Small intestine (tissue), 7 donors: ENCODE measurements at regions not wholly inside any gene's neighbourhood (a gene's known extent, or its start where the extent isn't known, plus 50 kb on each side); places are given as distances from the start of the nearest gene placed in this dataset.

Source experiments
- DNase-seq, 2 donors: peaks; one replicate each; pipeline versions ENCODE4 v3.0.0 to v3.0.0-alpha.2; 2013
- FAIRE-seq: peaks from 2 replicates; lab custom pipeline; 2012; peaks lifted over from hg19 to GRCh38; lab: Jason Lieb, UNC
- H3K27ac ChIP-seq, 3 donors: one replicate each; pipeline ENCODE4 v1.5.1; 2013; ENCODE audit warnings: low read length in 2 of 3, mild to moderate bottlenecking in 2 of 3, control low read depth in 1 of 3, inconsistent platforms in 1 of 3, low read depth in 1 of 3, moderate library complexity in 1 of 3
- H3K27me3 ChIP-seq, 3 donors: one replicate each; pipeline ENCODE4 v1.6.1; 2013; ENCODE audit warnings: low read length in 3 of 3, inconsistent platforms in 1 of 3; ENCODE audit not compliant: control insufficient read depth in 3 of 3, insufficient read depth in 3 of 3
- H3K36me3 ChIP-seq, 3 donors: one replicate each; pipeline ENCODE4 v1.6.1; 2013; ENCODE audit warnings: low read length in 3 of 3, inconsistent platforms in 1 of 3, low read depth in 1 of 3, mild to moderate bottlenecking in 1 of 3, moderate library complexity in 1 of 3; ENCODE audit not compliant: control insufficient read depth in 3 of 3, insufficient read depth in 2 of 3
- H3K4me1 ChIP-seq, 3 donors: one replicate each; pipeline ENCODE4 v1.6.1; 2013; ENCODE audit warnings: low read length in 2 of 3, inconsistent platforms in 1 of 3, low read depth in 1 of 3, mild to moderate bottlenecking in 1 of 3, moderate library complexity in 1 of 3; ENCODE audit not compliant: control insufficient read depth in 3 of 3, insufficient read depth in 2 of 3
- H3K4me3 ChIP-seq, 3 donors: one replicate each; pipeline ENCODE4 v1.5.1; 2013; ENCODE audit warnings: low read length in 3 of 3, control low read depth in 1 of 3, inconsistent platforms in 1 of 3, low read depth in 1 of 3, mild to moderate bottlenecking in 1 of 3, moderate library complexity in 1 of 3
- H3K9me3 ChIP-seq, 2 donors: one replicate each; pipeline ENCODE4 v1.6.1; 2013; ENCODE audit warnings: low read depth in 1 of 2, low read length in 1 of 2; ENCODE audit not compliant: control insufficient read depth in 2 of 2, insufficient read depth in 1 of 2
- WGBS, 3 donors: extraction: QIAGEN DNeasy Blood & Tissue Kit; methylation state at CpG; one replicate each; pipeline ENCODE4 v1.1.7; 2013; 5-methylcytosine and 5-hydroxymethylcytosine counted together
- donor health status: healthy with polysubstance abuse.
- donor health status: control.
- donor health status: control.
- donor health status: Bipolar disorder and iron deficiency.
- donor health status: healthy.

- H3K4me1 ChIP-seq, result no peaks in the 10 kb centered on the region
- 57 to 78% (median 72%) methylated on average over 2 of the region's 2 CpGs for WGBS, 3 donors
- DNase-seq (no peak), FAIRE-seq (no peak)
- H3K4me3 ChIP-seq, result no peak overlapping the region
- no peak overlapping the region for H3K27ac ChIP-seq
- H3K36me3 ChIP-seq, result no peaks in the 10 kb centered on the region
- no peaks in the 10 kb centered on the region for H3K9me3 ChIP-seq
- no peaks in the 10 kb centered on the region for H3K27me3 ChIP-seq
Measured at GRCh38 chr4:53671757-53672156, 80.5 kb upstream of the LNX1 start.

- no peak for DNase-seq
- 55 to 62% (median 61%) methylated on average over 2 of the region's 2 CpGs for WGBS, 3 donors
- no peak for FAIRE-seq
- H3K9me3 ChIP-seq, result no peaks in the 10 kb centered on the region
- no peak overlapping the region for H3K27ac ChIP-seq
- no peaks in the 10 kb centered on the region for H3K36me3 ChIP-seq
- no peak overlapping the region for H3K4me3 ChIP-seq
- no peaks in the 10 kb centered on the region for H3K27me3 ChIP-seq
- H3K4me1 ChIP-seq, result no peaks in the 10 kb centered on the region
Measured at GRCh38 chr4:53659737-53660136, 68.5 kb upstream of the LNX1 start.

GRCh38 chr4:53659112-53659511, 67.8 kb upstream of the LNX1 start:
- FAIRE-seq, result no peak
- no peak for DNase-seq
- WGBS, 3 donors, result 76 to 87% (median 77%) methylated on average over 5 of the region's 5 CpGs
- Histone ChIP-seq H3K4me1 (peaks cover 0 to 4% (median 0%) of the 10 kb centered on the region in 3 donors), H3K4me3 (no peak overlapping the region), H3K27ac (no peak overlapping the region), H3K9me3 (no peaks in the 10 kb centered on the region), H3K36me3 (no peaks in the 10 kb centered on the region), H3K27me3 (no peaks in the 10 kb centered on the region)

- DNase-seq, result no peak
- no peaks in the 10 kb centered on the region for H3K36me3 ChIP-seq
- WGBS, 3 donors, result 74 to 85% (median 85%) methylated on average over 1 of the region's 1 CpG
- H3K9me3 ChIP-seq, result no peaks in the 10 kb centered on the region
- no peak for FAIRE-seq
- H3K27ac ChIP-seq, result no peak overlapping the region
- H3K4me1 ChIP-seq, result peaks cover 0 to 15% (median 4%) of the 10 kb centered on the region in 3 donors
- no peak overlapping the region for H3K4me3 ChIP-seq
- no peaks in the 10 kb centered on the region for H3K27me3 ChIP-seq
Measured at GRCh38 chr4:53658029-53658428, 66.7 kb upstream of the LNX1 start.

GRCh38 chr4:53656421-53656981, 65.2 kb upstream of the LNX1 start:
- Histone ChIP-seq H3K4me1 (peaks cover 3 to 23% (median 4%) of the 10 kb centered on the region in 3 donors), H3K9me3 (no peaks in the 10 kb centered on the region), H3K4me3 (no peak overlapping the region), H3K36me3 (no peaks in the 10 kb centered on the region), H3K27me3 (no peaks in the 10 kb centered on the region), H3K27ac (peak overlapping the region in 1 of 3 donors; percentile 62)
- DNase-seq, result no peak
- FAIRE-seq, result no peak
- 72 to 91% (median 86%) methylated on average over 7 of the region's 7 CpGs for WGBS, 3 donors

GRCh38 chr4:53654300-53654758, 63.0 kb upstream of the LNX1 start:
- no peaks in the 10 kb centered on the region for H3K27me3 ChIP-seq
- H3K36me3 ChIP-seq, result no peaks in the 10 kb centered on the region
- DNase-seq (no peak), FAIRE-seq (no peak)
- 15 to 34% (median 21%) methylated on average over 5 of the region's 5 CpGs for WGBS, 3 donors
- H3K9me3 ChIP-seq, result no peaks in the 10 kb centered on the region
- peak overlapping the region in 2 of 3 donors; percentile 35 to 45 for H3K27ac ChIP-seq
- H3K4me1 ChIP-seq, result peaks cover 4 to 33% (median 5%) of the 10 kb centered on the region in 3 donors
- no peak overlapping the region for H3K4me3 ChIP-seq

- no peaks in the 10 kb centered on the region for H3K27me3 ChIP-seq
- no peaks in the 10 kb centered on the region for H3K9me3 ChIP-seq
- FAIRE-seq (no peak), DNase-seq (peak; percentile 78 to 91)
- no peak overlapping the region for H3K4me3 ChIP-seq
- peaks cover 4 to 33% (median 5%) of the 10 kb centered on the region in 3 donors for H3K4me1 ChIP-seq
- H3K27ac ChIP-seq, result peak overlapping the region; percentile 45 to 71 (median 50)
- H3K36me3 ChIP-seq, result no peaks in the 10 kb centered on the region
- 10 to 53% (median 32%) methylated on average over 6 of the region's 6 CpGs for WGBS, 3 donors
Measured at GRCh38 chr4:53653484-53654053, 62.3 kb upstream of the LNX1 start.

GRCh38 chr4:53651156-53651735, 60.0 kb upstream of the LNX1 start:
- DNase-seq, result peak; percentile 88 to 96
- Histone ChIP-seq H3K27me3 (no peaks in the 10 kb centered on the region), H3K36me3 (no peaks in the 10 kb centered on the region), H3K9me3 (no peaks in the 10 kb centered on the region), H3K4me1 (peaks cover 4 to 33% (median 5%) of the 10 kb centered on the region in 3 donors), H3K4me3 (no peak overlapping the region), H3K27ac (peak overlapping the region; percentile 26 to 79 (median 56))
- 22 to 41% (median 22%) methylated on average over 7 of the region's 7 CpGs for WGBS, 3 donors
- no peak for FAIRE-seq
